K562 (cell line): ENCODE measurements at regions not wholly inside any gene's neighbourhood (a gene's known extent, or its start where the extent isn't known, plus 50 kb on each side); places are given as distances from the start of the nearest gene placed in this dataset.
A peak's percentile ranks its signal among the peaks of the same experiment; 100 is the strongest.

ENCODE experiments used
- ATAC-seq: fragments of 200-7000 bp; cut with Tn5 transposase; 3 replicates; pipeline ENCODE4 v1.9.1; 2020; ENCODE audit warnings: moderate library complexity
- BruUV-seq: library from RNA; stranded (reverse); fragments of 400-500 nt; replicated peaks from 2 replicates; lab custom pipeline; 2021; lab: Mats Ljungman, UMichigan
- CTCF ChIA-PET: fragments of 300-600 bp; formaldehyde crosslinking; extraction: SDS; loops from one replicate; lab custom pipeline; 2021; ENCODE audit warnings: low intra/inter-chr PET ratio; lab: Yijun Ruan, JAX
- POLR2A ChIA-PET: fragments of 300-600, 350-650 bp; sonication (Branson Sonifier 250); formaldehyde crosslinking; extraction: SDS; loops from one replicate; lab custom pipeline; 2021; ENCODE audit warnings: antibody characterized with exemption, inconsistent platforms; lab: Yijun Ruan, JAX
- DNase-seq, 4 experiments: peaks; one replicate each; pipeline versions ENCODE4 v3.0.0 to v3.0.0-alpha.2; 2011 to 2018; ENCODE audit warnings: low spot score in 3 of 4, mixed read lengths in 3 of 4; ENCODE audit errors: extremely low read depth in 1 of 4
- FAIRE-seq: peaks from 2 replicates; lab custom pipeline; 2011; peaks lifted over from hg19 to GRCh38; lab: Jason Lieb, UNC
- H2AFZ ChIP-seq: 2 replicates; pipeline ENCODE4 v1.6.0; 2011; ENCODE audit warnings: low read depth, low read length, control low read depth, inconsistent platforms
- H3K27ac ChIP-seq: fragments of 200-600 bp; 3 replicates; pipeline ENCODE4 v1.8.0; 2011; ENCODE audit warnings: low read depth, mild to moderate bottlenecking, control low read depth, inconsistent platforms, low read length, moderate library complexity, mixed read lengths; ENCODE audit errors: extremely low read depth
- H3K27me3 ChIP-seq, 2 experiments: fragments of 300-600 bp in 1 of 2; 2 replicates in 1 of 2; 3 replicates in 1 of 2; pipeline versions ENCODE4 v1.6.0 to v1.8.0; 2011; ENCODE audit warnings: inconsistent platforms in 2 of 2, low read length in 2 of 2, mild to moderate bottlenecking in 1 of 2, mixed read lengths in 1 of 2, moderate library complexity in 1 of 2; ENCODE audit not compliant: control insufficient read depth in 2 of 2, insufficient read depth in 2 of 2
- H3K36me3 ChIP-seq: fragments of 300-600 bp; 3 replicates; pipeline ENCODE4 v1.8.0; 2011; ENCODE audit warnings: mild to moderate bottlenecking, low read length, inconsistent platforms; ENCODE audit not compliant: control insufficient read depth, insufficient read depth
- H3K4me1 ChIP-seq, 2 experiments: fragments of 200-600 bp in 1 of 2; replicated peaks in 1 of 2; 2 replicates in 1 of 2; 3 replicates in 1 of 2; pipeline versions ENCODE4 v1.5.1 to v1.8.0; 2011; ENCODE audit warnings: inconsistent platforms in 2 of 2, low read length in 2 of 2, mild to moderate bottlenecking in 1 of 2, mixed read lengths in 1 of 2, moderate library complexity in 1 of 2; ENCODE audit not compliant: control insufficient read depth in 2 of 2, insufficient read depth in 2 of 2
- H3K4me2 ChIP-seq: 2 replicates; pipeline ENCODE4 v1.6.1; 2011; ENCODE audit warnings: low read length, control low read depth, inconsistent platforms, mixed read lengths; ENCODE audit not compliant: insufficient read depth
- H3K4me3 ChIP-seq: fragments of 200-600 bp; sonication (generic), shearing (Covaris generic); 2 replicates; pipeline ENCODE4 v1.5.1; 2016; ENCODE audit warnings: control low read depth, inconsistent platforms
- H3K79me2 ChIP-seq: fragments of 200-600 bp; 3 replicates; pipeline ENCODE4 v1.8.0; 2011; ENCODE audit warnings: low read length, inconsistent platforms; ENCODE audit not compliant: control insufficient read depth, insufficient read depth
- H3K9ac ChIP-seq, 2 experiments: 2 replicates each; pipeline versions ENCODE4 v1.6.0 to v1.6.1; 2011; ENCODE audit warnings: low read depth in 2 of 2, low read length in 2 of 2, control low read depth in 1 of 2, inconsistent platforms in 1 of 2, mild to moderate bottlenecking in 1 of 2, mixed read lengths in 1 of 2; ENCODE audit not compliant: insufficient read depth in 1 of 2
- H3K9me1 ChIP-seq: one replicate; pipeline ENCODE4 v1.6.0; 2011; ENCODE audit warnings: inconsistent platforms, mild to moderate bottlenecking, low read length, moderate library complexity; ENCODE audit not compliant: control insufficient read depth, insufficient read depth
- H3K9me3 ChIP-seq: replicated peaks from 2 replicates; pipeline ENCODE4 v1.5.1; 2011; ENCODE audit warnings: low read depth, low read length, inconsistent platforms; ENCODE audit not compliant: control insufficient read depth, insufficient read depth
- H4K20me1 ChIP-seq: replicated peaks from 2 replicates; pipeline ENCODE4 v1.6.1; 2011; ENCODE audit warnings: low read length, inconsistent platforms, mixed read lengths; ENCODE audit not compliant: control insufficient read depth, insufficient read depth
- CBX1 ChIP-seq: sonication (generic); IDR thresholded peaks from 2 replicates; pipeline ENCODE4 v1.6.1; 2016; ENCODE audit warnings: antibody characterized with exemption, low read depth, mild to moderate bottlenecking
- GABPB2 ChIP-seq: fragments of 250-450 bp; sonication (Bioruptor Pico); conservative IDR thresholded peaks from 2 replicates; pipeline ENCODE4 v1.5.1; 2021; ENCODE audit warnings: mild to moderate bottlenecking
- HDAC3 ChIP-seq: fragments of 450-650 bp; IDR thresholded peaks from 2 replicates; pipeline ENCODE4 v1.6.1; 2018; ENCODE audit warnings: borderline replicate concordance, mild to moderate bottlenecking, moderate library complexity; ENCODE audit not compliant: partially characterized antibody
- JUNB ChIP-seq: fragments of 450-650 bp; formaldehyde crosslinking; conservative IDR thresholded peaks from 2 replicates; pipeline ENCODE4 v1.4.0; 2020; ENCODE audit warnings: mild to moderate bottlenecking
- PPARD ChIP-seq: fragments of 250-450 bp; sonication (Bioruptor Pico); IDR thresholded peaks from 2 replicates; pipeline ENCODE4 v1.8.0; 2022; ENCODE audit warnings: inconsistent platforms, mild to moderate bottlenecking, moderate library complexity
- PURB ChIP-seq: sonication (generic); formaldehyde crosslinking; IDR thresholded peaks from 2 replicates; pipeline ENCODE4 v1.9.0; 2021; ENCODE audit warnings: low read depth, mild to moderate bottlenecking, missing genetic modification reagents
- RFX7 ChIP-seq: fragments of 250-450 bp; sonication (Bioruptor Pico); IDR thresholded peaks from 2 replicates; pipeline ENCODE4 v1.5.1; 2021; ENCODE audit warnings: mild to moderate bottlenecking
- YY1 ChIP-seq, 3 experiments: IDR thresholded peaks; 2 replicates each; pipeline ENCODE4 v1.6.1; 2011; ENCODE audit warnings: low read length in 2 of 3, mild to moderate bottlenecking in 2 of 3, moderate library complexity in 2 of 3, borderline replicate concordance in 1 of 3, control low read depth in 1 of 3, low read depth in 1 of 3; ENCODE audit not compliant: insufficient read depth in 3 of 3, insufficient replicate concordance in 2 of 3, control insufficient read depth in 1 of 3, insufficient read length in 1 of 3; ENCODE audit errors: extremely low read depth in 1 of 3
- ZNF12 ChIP-seq: sonication (generic); formaldehyde crosslinking; IDR thresholded peaks from 2 replicates; pipeline ENCODE4 v1.4.0; 2020; ENCODE audit warnings: mild to moderate bottlenecking, missing genetic modification reagents
- ZNF398 ChIP-seq: fragments of 250-450 bp; sonication (Bioruptor Pico); IDR thresholded peaks from 2 replicates; pipeline ENCODE4 v1.8.0; 2021; ENCODE audit warnings: moderate library complexity, mild to moderate bottlenecking, inconsistent platforms
- ZNF431 ChIP-seq: sonication (generic); formaldehyde crosslinking; IDR thresholded peaks from 2 replicates; pipeline ENCODE4 v1.8.0; 2022; ENCODE audit warnings: mild to moderate bottlenecking, missing genetic modification reagents
- whole genome bisulfite sequencing: fragments of 100-300 bp; shearing (Covaris generic); methylation state at CpG from one replicate; pipeline ENCODE4 v1.1.6; 2016; ENCODE audit warnings: low coverage, mixed read lengths; ENCODE audit not compliant: insufficient coverage; ENCODE audit errors: missing lambda C conversion rate; 5-methylcytosine and 5-hydroxymethylcytosine counted together
- in situ Hi-C: fragments of 300-500 bp; cut with MboI; formaldehyde crosslinking; loops from 4 replicates; pipeline ENCODE4 v1.15.0; 2018; ENCODE audit warnings: inconsistent platforms, mixed read lengths
- intact Hi-C: fragments of 100-400 bp; cut with micrococcal nuclease; formaldehyde crosslinking; loops from 2 replicates; pipeline ENCODE4 v1.14.2; 2022
- TF ChIP-seq, protein P1 (sequence below): sonication (generic); formaldehyde crosslinking; IDR thresholded peaks from 2 replicates; pipeline ENCODE4 v1.8.0; 2022; ENCODE audit warnings: mild to moderate bottlenecking, missing genetic modification reagents

GRCh38 chr2:176490061-176490861 is 221.0 kb downstream of the MTX2 start:
- H3K4me3 ChIP-seq, result no peak overlapping the region
- in situ Hi-C loops, result no loop called here
- intact Hi-C loops, result no loop called here
- H3K36me3 ChIP-seq, result no peaks in the 10 kb centered on the region
- DNase-seq (peak; percentile 21 to 40 (median 28)), FAIRE-seq (no peak), ATAC-seq (peak; percentile 82)
- no peaks in the 10 kb centered on the region for H3K9me3 ChIP-seq
- H2AFZ ChIP-seq, result peak overlapping the region; percentile 74
- peaks cover 0 to 13% of the 10 kb centered on the region in 2 experiments; a peak in 2 of 5 replicates for H3K27me3 ChIP-seq
- peaks cover 7 to 10% of the 10 kb centered on the region in 2 experiments; a peak in 4 of 5 replicates for H3K4me1 ChIP-seq
- BruUV-seq, result no TSS peak
- ChIA-PET CTCF (interaction anchor here (0.6 kb wide), 1 partner anchor 1751 kb away, joined by 6 read pairs; no protein-coding TSS in a partner anchor), POLR2A (interaction anchor here (0.8 kb wide), 2 partner anchors 47 to 1122 kb away, joined by 4 read pairs; no protein-coding TSS in a partner anchor)
- H3K9ac ChIP-seq, result peak overlapping the region in 1 of 2 experiments; percentile 48; a peak in 2 of 4 replicates
- no peaks in the 10 kb centered on the region for H3K79me2 ChIP-seq
- peak overlapping the region; percentile 28; the same call in 1 of the 3 replicates for H3K27ac ChIP-seq
- H4K20me1 ChIP-seq, result no peaks in the 10 kb centered on the region
- H3K4me2 ChIP-seq, result peak overlapping the region; percentile 42
- H3K9me1 ChIP-seq, result no peaks in the 10 kb centered on the region
- 12% methylated on average over 46 of the region's 47 CpGs for WGBS
- no peak for TF ChIP-seq CBX1
- no peak for TF ChIP-seq JUNB (CRISPR knock-in tag)
- no peak for TF ChIP-seq ZNF398 (CRISPR knock-in tag)
- TF ChIP-seq HDAC3, result no peak
- TF ChIP-seq, protein P1, sequence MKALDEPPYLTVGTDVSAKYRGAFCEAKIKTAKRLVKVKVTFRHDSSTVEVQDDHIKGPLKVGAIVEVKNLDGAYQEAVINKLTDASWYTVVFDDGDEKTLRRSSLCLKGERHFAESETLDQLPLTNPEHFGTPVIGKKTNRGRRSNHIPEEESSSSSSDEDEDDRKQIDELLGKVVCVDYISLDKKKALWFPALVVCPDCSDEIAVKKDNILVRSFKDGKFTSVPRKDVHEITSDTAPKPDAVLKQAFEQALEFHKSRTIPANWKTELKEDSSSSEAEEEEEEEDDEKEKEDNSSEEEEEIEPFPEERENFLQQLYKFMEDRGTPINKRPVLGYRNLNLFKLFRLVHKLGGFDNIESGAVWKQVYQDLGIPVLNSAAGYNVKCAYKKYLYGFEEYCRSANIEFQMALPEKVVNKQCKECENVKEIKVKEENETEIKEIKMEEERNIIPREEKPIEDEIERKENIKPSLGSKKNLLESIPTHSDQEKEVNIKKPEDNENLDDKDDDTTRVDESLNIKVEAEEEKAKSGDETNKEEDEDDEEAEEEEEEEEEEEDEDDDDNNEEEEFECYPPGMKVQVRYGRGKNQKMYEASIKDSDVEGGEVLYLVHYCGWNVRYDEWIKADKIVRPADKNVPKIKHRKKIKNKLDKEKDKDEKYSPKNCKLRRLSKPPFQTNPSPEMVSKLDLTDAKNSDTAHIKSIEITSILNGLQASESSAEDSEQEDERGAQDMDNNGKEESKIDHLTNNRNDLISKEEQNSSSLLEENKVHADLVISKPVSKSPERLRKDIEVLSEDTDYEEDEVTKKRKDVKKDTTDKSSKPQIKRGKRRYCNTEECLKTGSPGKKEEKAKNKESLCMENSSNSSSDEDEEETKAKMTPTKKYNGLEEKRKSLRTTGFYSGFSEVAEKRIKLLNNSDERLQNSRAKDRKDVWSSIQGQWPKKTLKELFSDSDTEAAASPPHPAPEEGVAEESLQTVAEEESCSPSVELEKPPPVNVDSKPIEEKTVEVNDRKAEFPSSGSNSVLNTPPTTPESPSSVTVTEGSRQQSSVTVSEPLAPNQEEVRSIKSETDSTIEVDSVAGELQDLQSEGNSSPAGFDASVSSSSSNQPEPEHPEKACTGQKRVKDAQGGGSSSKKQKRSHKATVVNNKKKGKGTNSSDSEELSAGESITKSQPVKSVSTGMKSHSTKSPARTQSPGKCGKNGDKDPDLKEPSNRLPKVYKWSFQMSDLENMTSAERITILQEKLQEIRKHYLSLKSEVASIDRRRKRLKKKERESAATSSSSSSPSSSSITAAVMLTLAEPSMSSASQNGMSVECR (CRISPR knock-in tag), result no peak
- TF ChIP-seq GABPB2 (CRISPR knock-in tag), result no peak
- TF ChIP-seq ZNF12 (CRISPR knock-in tag), result peak; percentile 63; the same call in 1 of the 2 replicates
- TF ChIP-seq PURB (CRISPR knock-in tag), result 0 out of 2 replicates have a peak, but pooled peaks have one; percentile 45
- peak in 1 of 3 experiments; percentile 16 for TF ChIP-seq YY1 (IDR thresholded peaks at IDR 0.05; ENCODE audit: borderline replicate concordance in 1 of 3, control insufficient read depth in 1 of 3, extremely low read depth in 1 of 3, insufficient read depth in 3 of 3, insufficient read length in 1 of 3, insufficient replicate concordance in 2 of 3, low read depth in 1 of 3, low read length in 2 of 3)
- TF ChIP-seq PPARD (CRISPR knock-in tag), result no peak
- TF ChIP-seq ZNF431, result no peak
- TF ChIP-seq RFX7 (CRISPR knock-in tag), result no peak
